ENCODE measurements at regions not wholly inside any gene's neighbourhood (a gene's known extent, or its start where the extent isn't known, plus 50 kb on each side); places are given as distances from the start of the nearest gene placed in this dataset.

- TF ChIP-seq POLR2A (IDR thresholded peaks at IDR 0.05; ENCODE audit: borderline replicate concordance, extremely low read depth, insufficient read depth, insufficient read length), result no peak
- TF ChIP-seq CTCF (IDR thresholded peaks at IDR 0.05 in 2 of 3, conservative IDR thresholded peaks at IDR 0.05 in 1 of 3; ENCODE audit: borderline replicate concordance in 1 of 3, insufficient read depth in 1 of 3, low read depth in 2 of 3, low read length in 2 of 3), result no peak
- TF ChIP-seq SP1 (IDR thresholded peaks at IDR 0.05; ENCODE audit: low read depth), result no peak
- no peak for TF ChIP-seq POLR2AphosphoS5 (IDR thresholded peaks at IDR 0.05; ENCODE audit: low read depth, low read length)
Observed at GRCh38 chr4:72969976-72970375, 99.5 kb downstream of the COX18 start.

All from HCT116 (cell line).